ENCODE measurements at regions not wholly inside any gene's neighbourhood (a gene's known extent, or its start where the extent isn't known, plus 50 kb on each side); places are given as distances from the start of the nearest gene placed in this dataset.
"Not testable (repeated sequence)": the region's sequence is repeated elsewhere in the genome, so short reads cannot be mapped to it uniquely, and the experiment has no call there.

DNA sequence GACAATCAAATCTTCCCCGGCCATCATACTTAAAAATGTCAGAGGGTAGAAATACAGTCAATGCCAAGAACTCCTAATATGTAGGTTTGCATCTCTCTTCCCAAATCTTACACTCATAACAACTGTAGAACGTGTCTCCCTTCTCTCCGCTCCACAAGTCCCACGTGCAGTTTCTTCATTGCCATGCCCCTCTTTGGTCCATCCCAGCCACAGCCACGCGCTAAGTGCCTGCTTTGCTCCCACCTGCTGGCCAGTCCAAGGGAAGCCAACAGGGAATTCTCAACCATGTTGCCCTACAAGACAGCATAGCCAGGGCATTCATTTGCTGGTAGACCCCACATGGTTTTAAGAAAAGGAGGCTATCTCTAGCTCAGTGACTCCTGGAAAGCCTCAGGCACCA, 420.6 kb upstream of the ISX start:
- Mint-ChIP-seq H3K27me3 (ENCODE audit: insufficient read depth, unreplicated experiment) (no peaks in the 10 kb centered on the region), H3K27ac (ENCODE audit: low read depth, unreplicated experiment) (no peak overlapping the region), H3K9me3 (ENCODE audit: unreplicated experiment) (peaks cover 36% of the 10 kb centered on the region), H3K36me3 (ENCODE audit: insufficient read depth, unreplicated experiment) (no peaks in the 10 kb centered on the region), H3K4me3 (ENCODE audit: unreplicated experiment) (no peak overlapping the region), H3K4me1 (ENCODE audit: insufficient read depth, unreplicated experiment) (no peaks in the 10 kb centered on the region)
- ChIA-PET CTCF (no interaction called here), POLR2A (no interaction called here)
- no TSS peak for BruUV-seq (replicated peaks)
- TF ChIP-seq CTCF (IDR thresholded peaks at IDR 0.05; ENCODE audit: unreplicated experiment): no peak
- no peak for DNase-seq (ENCODE audit: unreplicated experiment)
- intact Hi-C loops (cut with micrococcal nuclease): no loop called here

DNA sequence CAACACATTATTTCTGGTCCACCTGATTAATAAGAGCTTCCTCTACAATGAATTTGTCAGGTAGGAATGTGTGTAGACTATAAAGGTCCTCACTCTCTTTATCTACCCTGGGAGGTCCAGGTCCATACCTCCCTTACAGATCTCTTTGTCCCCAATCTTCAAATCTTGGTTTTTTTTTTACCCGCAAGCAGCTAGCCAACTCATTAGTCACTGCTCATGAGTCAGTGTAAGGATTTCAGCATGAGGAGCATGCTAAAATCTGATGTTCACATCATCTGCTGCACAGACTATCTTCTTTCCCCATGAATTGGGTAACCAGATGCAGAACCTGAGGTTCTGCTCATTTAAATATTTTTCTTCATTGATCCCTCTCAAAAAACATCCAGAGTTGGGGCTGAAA, 397.0 kb upstream of the ISX start:
- H3K4me3 Mint-ChIP-seq (ENCODE audit: unreplicated experiment): no peak overlapping the region
- no peaks in the 10 kb centered on the region for H3K36me3 Mint-ChIP-seq (ENCODE audit: insufficient read depth, unreplicated experiment)
- H3K27ac Mint-ChIP-seq (ENCODE audit: low read depth, unreplicated experiment): no peak overlapping the region
- no peaks in the 10 kb centered on the region for H3K27me3 Mint-ChIP-seq (ENCODE audit: insufficient read depth, unreplicated experiment)
- no TSS peak for BruUV-seq (replicated peaks)
- TF ChIP-seq CTCF (IDR thresholded peaks at IDR 0.05; ENCODE audit: unreplicated experiment): no peak
- CTCF ChIA-PET: no interaction called here
- H3K9me3 Mint-ChIP-seq (ENCODE audit: unreplicated experiment): peaks cover 62% of the 10 kb centered on the region
- POLR2A ChIA-PET: no interaction called here
- no peaks in the 10 kb centered on the region for H3K4me1 Mint-ChIP-seq (ENCODE audit: insufficient read depth, unreplicated experiment)
- no peak for DNase-seq (ENCODE audit: unreplicated experiment)
- intact Hi-C loops (cut with micrococcal nuclease): no loop called here

DNA sequence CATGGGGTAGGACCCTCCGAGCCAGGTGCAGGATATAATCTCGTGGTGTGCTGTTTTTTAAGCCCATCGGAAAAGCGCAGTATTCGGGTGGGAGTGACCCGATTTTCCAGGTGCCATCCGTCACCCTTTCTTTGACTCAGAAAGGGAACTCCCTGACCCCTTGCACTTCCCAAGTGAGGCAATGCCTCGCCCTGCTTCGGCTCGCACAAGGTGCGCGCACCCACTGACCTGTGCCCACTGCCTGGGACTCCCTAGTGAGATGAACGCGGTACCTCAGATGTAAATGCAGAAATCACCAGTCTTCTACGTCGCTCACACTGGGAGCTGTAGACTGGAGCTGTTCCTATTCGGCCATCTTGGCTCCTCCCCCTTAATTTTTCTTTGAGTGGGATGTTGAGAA, 382.9 kb upstream of the ISX start:
- intact Hi-C loops (cut with micrococcal nuclease); DNase-seq (ENCODE audit: unreplicated experiment); CTCF ChIA-PET; H3K27ac Mint-ChIP-seq (ENCODE audit: low read depth, unreplicated experiment); POLR2A ChIA-PET; H3K27me3 Mint-ChIP-seq (ENCODE audit: insufficient read depth, unreplicated experiment); H3K4me1 Mint-ChIP-seq (ENCODE audit: insufficient read depth, unreplicated experiment); H3K4me3 Mint-ChIP-seq (ENCODE audit: unreplicated experiment); BruUV-seq (replicated peaks); H3K36me3 Mint-ChIP-seq (ENCODE audit: insufficient read depth, unreplicated experiment): not testable (repeated sequence)
- peaks cover 17% of the 10 kb centered on the region for H3K9me3 Mint-ChIP-seq (ENCODE audit: unreplicated experiment)

- H3K4me3 Mint-ChIP-seq (ENCODE audit: unreplicated experiment); H3K36me3 Mint-ChIP-seq (ENCODE audit: insufficient read depth, unreplicated experiment); H3K27ac Mint-ChIP-seq (ENCODE audit: low read depth, unreplicated experiment); DNase-seq (ENCODE audit: unreplicated experiment); BruUV-seq (replicated peaks); intact Hi-C loops (cut with micrococcal nuclease); CTCF ChIA-PET; H3K4me1 Mint-ChIP-seq (ENCODE audit: insufficient read depth, unreplicated experiment); H3K27me3 Mint-ChIP-seq (ENCODE audit: insufficient read depth, unreplicated experiment); POLR2A ChIA-PET: not testable (repeated sequence)
- H3K9me3 Mint-ChIP-seq (ENCODE audit: unreplicated experiment): peaks cover 17% of the 10 kb centered on the region
Observed at GRCh38 chr22:34684278-34684677, 381.7 kb upstream of the ISX start.

DNA sequence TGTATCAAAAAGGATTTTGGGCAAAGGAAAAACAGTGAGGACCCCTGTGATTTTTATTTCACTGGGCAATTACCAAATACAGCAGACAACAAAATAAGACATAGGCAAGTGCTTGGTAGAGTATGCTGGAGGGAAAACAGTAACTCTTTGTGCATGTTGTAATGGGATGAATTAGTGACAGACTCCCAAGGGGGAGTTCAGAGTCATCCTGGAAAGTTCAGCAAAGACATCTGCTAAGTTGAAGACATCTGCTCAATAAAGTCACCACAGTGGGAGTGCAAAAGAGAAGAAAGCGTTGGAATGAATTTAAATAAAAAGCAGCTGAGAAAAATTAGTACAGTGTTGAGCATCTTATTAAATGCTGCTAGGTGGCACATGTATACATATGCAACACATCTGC, 378.8 kb upstream of the ISX start:
- TF ChIP-seq CTCF (IDR thresholded peaks at IDR 0.05; ENCODE audit: unreplicated experiment): no peak
- ChIA-PET POLR2A (no interaction called here), CTCF (no interaction called here)
- intact Hi-C loops (cut with micrococcal nuclease): no loop called here
- no peak overlapping the region for H3K27ac Mint-ChIP-seq (ENCODE audit: low read depth, unreplicated experiment)
- no peak overlapping the region for H3K4me3 Mint-ChIP-seq (ENCODE audit: unreplicated experiment)
- no peaks in the 10 kb centered on the region for H3K4me1 Mint-ChIP-seq (ENCODE audit: insufficient read depth, unreplicated experiment)
- H3K36me3 Mint-ChIP-seq (ENCODE audit: insufficient read depth, unreplicated experiment): no peaks in the 10 kb centered on the region
- no peaks in the 10 kb centered on the region for H3K27me3 Mint-ChIP-seq (ENCODE audit: insufficient read depth, unreplicated experiment)
- no TSS peak for BruUV-seq (replicated peaks)
- H3K9me3 Mint-ChIP-seq (ENCODE audit: unreplicated experiment): peaks cover 31% of the 10 kb centered on the region
- no peak for DNase-seq (ENCODE audit: unreplicated experiment)

All from MCF 10A (cell line).